ENCODE measurements at regions not wholly inside any gene's neighbourhood (a gene's known extent, or its start where the extent isn't known, plus 50 kb on each side); places are given as distances from the start of the nearest gene placed in this dataset.

DNA sequence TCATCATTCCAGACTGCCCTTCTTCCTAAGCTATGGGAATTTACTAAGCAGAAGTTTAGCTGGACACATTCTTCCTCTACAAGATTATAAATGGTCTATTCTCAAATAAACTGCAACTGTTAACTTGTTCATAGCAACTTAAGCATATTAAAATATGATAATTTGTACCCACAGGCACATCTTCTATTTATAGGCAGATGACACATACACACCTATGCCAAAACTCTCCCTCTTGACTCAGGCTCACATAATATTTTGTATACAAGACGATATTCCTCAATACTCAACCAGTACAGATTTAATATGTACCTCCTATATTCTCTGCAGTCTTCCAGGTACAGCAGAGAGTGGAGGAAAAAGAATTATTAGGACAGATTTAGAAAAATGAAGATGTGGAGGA, 232.7 kb upstream of the KIAA1217 start:
- Histone ChIP-seq H3K4me3 (ENCODE audit: low read length) (no peak overlapping the region), H2AFZ (ENCODE audit: low read depth, low read length) (no peak overlapping the region)
- TF ChIP-seq EP300 (conservative IDR thresholded peaks at IDR 0.05; ENCODE audit: poor library complexity, severe bottlenecking) (no peak), TAF1 (IDR thresholded peaks at IDR 0.05; ENCODE audit: low read depth) (no peak), POLR2AphosphoS5 (IDR thresholded peaks at IDR 0.05) (no peak), RAD21 (conservative IDR thresholded peaks at IDR 0.05) (no peak), SMC3 (conservative IDR thresholded peaks at IDR 0.05; ENCODE audit: poor library complexity) (no peak), EZH2 (IDR thresholded peaks at IDR 0.05; ENCODE audit: borderline replicate concordance, insufficient read depth, low read length, poor library complexity, severe bottlenecking) (no peak), MXI1 (conservative IDR thresholded peaks at IDR 0.05; ENCODE audit: poor library complexity, severe bottlenecking) (no peak)
- TF ChIP-seq, protein P1, sequence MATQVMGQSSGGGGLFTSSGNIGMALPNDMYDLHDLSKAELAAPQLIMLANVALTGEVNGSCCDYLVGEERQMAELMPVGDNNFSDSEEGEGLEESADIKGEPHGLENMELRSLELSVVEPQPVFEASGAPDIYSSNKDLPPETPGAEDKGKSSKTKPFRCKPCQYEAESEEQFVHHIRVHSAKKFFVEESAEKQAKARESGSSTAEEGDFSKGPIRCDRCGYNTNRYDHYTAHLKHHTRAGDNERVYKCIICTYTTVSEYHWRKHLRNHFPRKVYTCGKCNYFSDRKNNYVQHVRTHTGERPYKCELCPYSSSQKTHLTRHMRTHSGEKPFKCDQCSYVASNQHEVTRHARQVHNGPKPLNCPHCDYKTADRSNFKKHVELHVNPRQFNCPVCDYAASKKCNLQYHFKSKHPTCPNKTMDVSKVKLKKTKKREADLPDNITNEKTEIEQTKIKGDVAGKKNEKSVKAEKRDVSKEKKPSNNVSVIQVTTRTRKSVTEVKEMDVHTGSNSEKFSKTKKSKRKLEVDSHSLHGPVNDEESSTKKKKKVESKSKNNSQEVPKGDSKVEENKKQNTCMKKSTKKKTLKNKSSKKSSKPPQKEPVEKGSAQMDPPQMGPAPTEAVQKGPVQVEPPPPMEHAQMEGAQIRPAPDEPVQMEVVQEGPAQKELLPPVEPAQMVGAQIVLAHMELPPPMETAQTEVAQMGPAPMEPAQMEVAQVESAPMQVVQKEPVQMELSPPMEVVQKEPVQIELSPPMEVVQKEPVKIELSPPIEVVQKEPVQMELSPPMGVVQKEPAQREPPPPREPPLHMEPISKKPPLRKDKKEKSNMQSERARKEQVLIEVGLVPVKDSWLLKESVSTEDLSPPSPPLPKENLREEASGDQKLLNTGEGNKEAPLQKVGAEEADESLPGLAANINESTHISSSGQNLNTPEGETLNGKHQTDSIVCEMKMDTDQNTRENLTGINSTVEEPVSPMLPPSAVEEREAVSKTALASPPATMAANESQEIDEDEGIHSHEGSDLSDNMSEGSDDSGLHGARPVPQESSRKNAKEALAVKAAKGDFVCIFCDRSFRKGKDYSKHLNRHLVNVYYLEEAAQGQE (IDR thresholded peaks at IDR 0.05; ENCODE audit: borderline replicate concordance): no peak
- TF ChIP-seq, protein P2, sequence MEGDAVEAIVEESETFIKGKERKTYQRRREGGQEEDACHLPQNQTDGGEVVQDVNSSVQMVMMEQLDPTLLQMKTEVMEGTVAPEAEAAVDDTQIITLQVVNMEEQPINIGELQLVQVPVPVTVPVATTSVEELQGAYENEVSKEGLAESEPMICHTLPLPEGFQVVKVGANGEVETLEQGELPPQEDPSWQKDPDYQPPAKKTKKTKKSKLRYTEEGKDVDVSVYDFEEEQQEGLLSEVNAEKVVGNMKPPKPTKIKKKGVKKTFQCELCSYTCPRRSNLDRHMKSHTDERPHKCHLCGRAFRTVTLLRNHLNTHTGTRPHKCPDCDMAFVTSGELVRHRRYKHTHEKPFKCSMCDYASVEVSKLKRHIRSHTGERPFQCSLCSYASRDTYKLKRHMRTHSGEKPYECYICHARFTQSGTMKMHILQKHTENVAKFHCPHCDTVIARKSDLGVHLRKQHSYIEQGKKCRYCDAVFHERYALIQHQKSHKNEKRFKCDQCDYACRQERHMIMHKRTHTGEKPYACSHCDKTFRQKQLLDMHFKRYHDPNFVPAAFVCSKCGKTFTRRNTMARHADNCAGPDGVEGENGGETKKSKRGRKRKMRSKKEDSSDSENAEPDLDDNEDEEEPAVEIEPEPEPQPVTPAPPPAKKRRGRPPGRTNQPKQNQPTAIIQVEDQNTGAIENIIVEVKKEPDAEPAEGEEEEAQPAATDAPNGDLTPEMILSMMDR (IDR thresholded peaks at IDR 0.05; ENCODE audit: poor library complexity, severe bottlenecking): no peak

DNA sequence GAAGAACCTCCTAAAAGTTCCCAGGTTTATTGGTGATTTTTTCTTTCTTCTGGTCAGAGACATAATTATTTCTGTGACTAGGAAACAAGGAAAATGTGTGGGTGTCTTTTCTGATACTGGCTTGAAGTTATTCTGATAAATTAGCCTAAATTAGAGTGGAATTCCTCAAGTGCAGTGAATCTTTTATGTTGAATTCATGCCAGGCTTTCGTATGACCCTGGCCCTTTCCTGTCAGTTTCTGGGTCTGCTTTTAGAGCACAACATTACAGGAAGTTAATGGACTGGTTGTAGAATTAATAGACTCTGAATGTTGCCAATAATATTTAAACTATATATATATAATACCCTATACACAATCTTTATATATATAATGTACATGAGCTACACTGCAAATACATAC, 230.6 kb upstream of the KIAA1217 start:
- no peaks in the 10 kb centered on the region for H3K9me2 ChIP-seq (ENCODE audit: insufficient read depth, low read length)
- H3K79me2 ChIP-seq (replicated peaks; ENCODE audit: insufficient read depth, low read length): no peaks in the 10 kb centered on the region
- no peaks in the 10 kb centered on the region for H3K36me3 ChIP-seq (ENCODE audit: insufficient read depth, low read length)
- TF ChIP-seq RAD21 (conservative IDR thresholded peaks at IDR 0.05) (no peak), POLR2AphosphoS5 (IDR thresholded peaks at IDR 0.05) (no peak), EP300 (conservative IDR thresholded peaks at IDR 0.05; ENCODE audit: poor library complexity, severe bottlenecking) (no peak), SMC3 (conservative IDR thresholded peaks at IDR 0.05; ENCODE audit: poor library complexity) (no peak), EZH2 (IDR thresholded peaks at IDR 0.05; ENCODE audit: borderline replicate concordance, insufficient read depth, low read length, poor library complexity, severe bottlenecking) (no peak), MXI1 (conservative IDR thresholded peaks at IDR 0.05; ENCODE audit: poor library complexity, severe bottlenecking) (no peak), TAF1 (IDR thresholded peaks at IDR 0.05; ENCODE audit: low read depth) (no peak)
- TF ChIP-seq, protein P1 (IDR thresholded peaks at IDR 0.05; ENCODE audit: borderline replicate concordance): no peak
- TF ChIP-seq, protein P2 (IDR thresholded peaks at IDR 0.05; ENCODE audit: poor library complexity, severe bottlenecking): no peak
- no peak overlapping the region for H2AFZ ChIP-seq (ENCODE audit: low read depth, low read length)
- H4K20me1 ChIP-seq (ENCODE audit: insufficient read depth): no peaks in the 10 kb centered on the region
- H3K9me3 ChIP-seq (ENCODE audit: low read length): no peaks in the 10 kb centered on the region
- H3K4me2 ChIP-seq (ENCODE audit: low read length): no peak overlapping the region
- H3K27ac ChIP-seq (ENCODE audit: low read length): no peak overlapping the region
- H3K4me3 ChIP-seq (ENCODE audit: low read length): no peak overlapping the region
- H3K27me3 ChIP-seq (ENCODE audit: insufficient read depth, low read depth, low read length): no peaks in the 10 kb centered on the region
- no peak overlapping the region for H3K9ac ChIP-seq (ENCODE audit: low read length)
- no peaks in the 10 kb centered on the region for H3F3A ChIP-seq (ENCODE audit: insufficient read depth, low read length, poor library complexity, severe bottlenecking)

More for the DNA sequence above, 232.7 kb upstream of the KIAA1217 start:
- H3K79me2 ChIP-seq (replicated peaks; ENCODE audit: insufficient read depth, low read length): no peaks in the 10 kb centered on the region
- no peaks in the 10 kb centered on the region for H3K9me2 ChIP-seq (ENCODE audit: insufficient read depth, low read length)
- H3K36me3 ChIP-seq (ENCODE audit: insufficient read depth, low read length): no peaks in the 10 kb centered on the region
- no peaks in the 10 kb centered on the region for H4K20me1 ChIP-seq (ENCODE audit: insufficient read depth)
- H3K9ac ChIP-seq (ENCODE audit: low read length): no peak overlapping the region
- H3K4me2 ChIP-seq (ENCODE audit: low read length): no peak overlapping the region
- H3K27me3 ChIP-seq (ENCODE audit: insufficient read depth, low read depth, low read length): no peaks in the 10 kb centered on the region
- H3K27ac ChIP-seq (ENCODE audit: low read length): no peak overlapping the region
- no peaks in the 10 kb centered on the region for H3F3A ChIP-seq (ENCODE audit: insufficient read depth, low read length, poor library complexity, severe bottlenecking)
- no peaks in the 10 kb centered on the region for H3K9me3 ChIP-seq (ENCODE audit: low read length)

All from neural cell (in vitro differentiated cells).